Retina (tissue), 1 donor: ENCODE measurements at regions not wholly inside any gene's neighbourhood (a gene's known extent, or its start where the extent isn't known, plus 50 kb on each side); places are given as distances from the start of the nearest gene placed in this dataset.
"Not testable (repeated sequence)": the region's sequence is repeated elsewhere in the genome, so short reads cannot be mapped to it uniquely, and the experiment has no call there.

Experiments used
- DNase-seq: peaks from one replicate; pipeline ENCODE4 v3.0.0-alpha.2; 2016

- DNase-seq, result no peak
Measured at GRCh38 chr14:82759656-82760055, 1226.0 kb upstream of the SEL1L start.

GRCh38 chr14:82766123-82766522, 1232.5 kb upstream of the SEL1L start:
- DNase-seq, result no peak

GRCh38 chr14:82766996-82767395, 1233.3 kb upstream of the SEL1L start:
- DNase-seq, result no peak

- no peak for DNase-seq
Measured at GRCh38 chr14:82776958-82777357, 1243.3 kb upstream of the SEL1L start.

GRCh38 chr14:82778008-82778590, 1244.4 kb upstream of the SEL1L start:
- DNase-seq, result no peak

- DNase-seq, result no peak
Measured at GRCh38 chr14:82778601-82779000, 1244.9 kb upstream of the SEL1L start.

GRCh38 chr14:82779301-82779700, 1245.6 kb upstream of the SEL1L start:
- DNase-seq, result no peak

GRCh38 chr14:82785756-82786482, 1252.3 kb upstream of the SEL1L start:
- DNase-seq, result no peak

GRCh38 chr14:82786483-82786880, 1252.8 kb upstream of the SEL1L start:
- no peak for DNase-seq

GRCh38 chr14:82796086-82796485, 1262.4 kb upstream of the SEL1L start:
- DNase-seq, result peak; percentile 30

- DNase-seq, result no peak
Measured at GRCh38 chr14:82798276-82798675, 1264.6 kb upstream of the SEL1L start.

GRCh38 chr14:82805892-82806825, 1272.5 kb upstream of the SEL1L start:
- DNase-seq, result peak; percentile 55

- no peak for DNase-seq
Measured at GRCh38 chr14:82811246-82811645, 1277.6 kb upstream of the SEL1L start.

GRCh38 chr14:82814339-82814738, 1280.7 kb upstream of the SEL1L start:
- DNase-seq, result not testable (repeated sequence)

- DNase-seq, result peak; percentile 67
Measured at GRCh38 chr14:82830596-82830995, 1296.9 kb upstream of the SEL1L start.

- DNase-seq, result no peak
Measured at GRCh38 chr14:82836256-82836950, 1302.8 kb upstream of the SEL1L start.

- DNase-seq, result no peak
Measured at GRCh38 chr14:82837611-82838140, 1304.0 kb upstream of the SEL1L start.

GRCh38 chr14:82850576-82850975, 1316.9 kb upstream of the SEL1L start:
- DNase-seq, result no peak

- DNase-seq, result no peak
Measured at GRCh38 chr14:82854131-82854530, 1320.5 kb upstream of the SEL1L start.

GRCh38 chr14:82854901-82855300, 1321.2 kb upstream of the SEL1L start:
- DNase-seq, result peak; percentile 20

- DNase-seq, result peak; percentile 48
Measured at GRCh38 chr14:82855912-82856391, 1322.3 kb upstream of the SEL1L start.

- DNase-seq, result no peak
Measured at GRCh38 chr14:82861313-82861712, 1327.7 kb upstream of the SEL1L start.

GRCh38 chr14:82872494-82872893, 1338.8 kb upstream of the SEL1L start:
- DNase-seq, result no peak
